ENCODE measurements at regions not wholly inside any gene's neighbourhood (a gene's known extent, or its start where the extent isn't known, plus 50 kb on each side); places are given as distances from the start of the nearest gene placed in this dataset.

DNA sequence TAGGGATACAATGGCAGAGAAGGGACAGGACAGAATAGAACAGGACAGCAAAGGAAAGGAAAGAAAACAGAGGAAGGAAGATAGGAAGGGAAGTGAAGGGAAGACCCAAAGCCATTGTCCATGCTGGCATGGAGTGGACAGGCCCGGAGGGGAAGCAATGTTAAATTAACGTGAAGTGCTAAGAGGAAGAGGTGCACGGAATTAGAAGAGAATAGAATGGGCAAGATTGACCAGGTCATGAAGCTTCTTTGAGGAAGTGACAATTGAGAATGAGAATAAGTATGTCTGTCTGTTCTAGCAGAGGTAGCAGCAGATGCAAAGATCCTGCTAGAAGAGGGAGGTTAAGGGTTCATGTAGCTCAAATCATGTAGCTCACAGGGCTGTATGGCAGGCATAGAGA, 117.2 kb downstream of the MAF start:
- no peak for TF ChIP-seq CTCF (IDR thresholded peaks at IDR 0.05)
- no peak for TF ChIP-seq POLR2A (IDR thresholded peaks at IDR 0.05)

All from esophagus squamous epithelium (tissue), 4 donors.